ENCODE measurements at regions not wholly inside any gene's neighbourhood (a gene's known extent, or its start where the extent isn't known, plus 50 kb on each side); places are given as distances from the start of the nearest gene placed in this dataset.
A peak's percentile ranks its signal among the peaks of the same experiment; 100 is the strongest.

DNA sequence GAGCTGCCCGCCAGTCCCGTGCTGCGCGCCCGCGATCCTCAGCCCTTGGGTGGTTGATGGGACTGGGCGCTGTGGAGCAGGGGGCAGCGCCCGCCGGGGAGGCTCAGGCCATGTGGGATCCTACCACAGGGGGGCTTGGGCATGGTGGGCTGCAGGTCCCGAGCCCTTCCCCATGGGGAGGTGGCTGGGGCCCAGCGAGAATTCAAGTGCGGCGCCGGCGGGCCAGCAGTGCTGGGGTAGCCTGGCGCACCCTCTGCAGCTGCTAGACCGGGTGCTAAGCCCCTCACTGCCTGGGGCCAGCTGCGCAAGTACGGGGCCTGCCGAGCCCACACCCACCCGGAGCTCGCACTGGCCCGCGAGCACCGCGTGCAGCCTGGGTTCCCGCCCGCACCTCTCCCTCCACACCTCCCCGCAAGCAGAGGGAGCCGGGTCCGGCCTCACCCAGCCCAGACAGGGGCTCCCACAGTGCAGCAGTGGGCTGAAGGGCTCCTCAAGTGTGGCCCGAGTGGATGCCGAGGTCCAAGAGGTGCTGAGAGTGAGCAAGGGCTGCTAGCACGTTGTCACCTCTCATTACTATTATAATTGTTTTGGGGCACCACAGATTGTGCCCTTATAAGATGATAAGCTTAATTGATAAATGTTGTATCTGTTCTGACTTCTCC lies 333.2 kb downstream of the CASP12 start:
- Histone ChIP-seq H3K4me1 (ENCODE audit: low read length) (peaks cover 7% of the 10 kb centered on the region), H3K4me2 (ENCODE audit: low read length) (peak overlapping the region; percentile 24; the same call in 1 of the 2 replicates), H3K27me3 (ENCODE audit: low read depth, low read length) (no peaks in the 10 kb centered on the region), H3K36me3 (replicated peaks; ENCODE audit: low read depth, low read length) (no peaks in the 10 kb centered on the region), H3K9ac (ENCODE audit: low read length) (no peak overlapping the region), H3K9me3 (ENCODE audit: insufficient read depth, low read length) (no peaks in the 10 kb centered on the region), H4K20me1 (ENCODE audit: insufficient read depth, low read length) (no peaks in the 10 kb centered on the region), H3K4me3 (ENCODE audit: low read length) (no peak overlapping the region), H2AFZ (ENCODE audit: low read depth, low read length) (no peak overlapping the region), H3K27ac (ENCODE audit: low read length) (no peak overlapping the region), H3K79me2 (ENCODE audit: low read length) (no peaks in the 10 kb centered on the region)
- TF ChIP-seq EZH2phosphoT487 (IDR thresholded peaks at IDR 0.05; ENCODE audit: low read depth) = no peak
- TF ChIP-seq, protein P1, sequence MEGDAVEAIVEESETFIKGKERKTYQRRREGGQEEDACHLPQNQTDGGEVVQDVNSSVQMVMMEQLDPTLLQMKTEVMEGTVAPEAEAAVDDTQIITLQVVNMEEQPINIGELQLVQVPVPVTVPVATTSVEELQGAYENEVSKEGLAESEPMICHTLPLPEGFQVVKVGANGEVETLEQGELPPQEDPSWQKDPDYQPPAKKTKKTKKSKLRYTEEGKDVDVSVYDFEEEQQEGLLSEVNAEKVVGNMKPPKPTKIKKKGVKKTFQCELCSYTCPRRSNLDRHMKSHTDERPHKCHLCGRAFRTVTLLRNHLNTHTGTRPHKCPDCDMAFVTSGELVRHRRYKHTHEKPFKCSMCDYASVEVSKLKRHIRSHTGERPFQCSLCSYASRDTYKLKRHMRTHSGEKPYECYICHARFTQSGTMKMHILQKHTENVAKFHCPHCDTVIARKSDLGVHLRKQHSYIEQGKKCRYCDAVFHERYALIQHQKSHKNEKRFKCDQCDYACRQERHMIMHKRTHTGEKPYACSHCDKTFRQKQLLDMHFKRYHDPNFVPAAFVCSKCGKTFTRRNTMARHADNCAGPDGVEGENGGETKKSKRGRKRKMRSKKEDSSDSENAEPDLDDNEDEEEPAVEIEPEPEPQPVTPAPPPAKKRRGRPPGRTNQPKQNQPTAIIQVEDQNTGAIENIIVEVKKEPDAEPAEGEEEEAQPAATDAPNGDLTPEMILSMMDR (IDR thresholded peaks at IDR 0.05; ENCODE audit: low read depth, low read length) = no peak

DNA sequence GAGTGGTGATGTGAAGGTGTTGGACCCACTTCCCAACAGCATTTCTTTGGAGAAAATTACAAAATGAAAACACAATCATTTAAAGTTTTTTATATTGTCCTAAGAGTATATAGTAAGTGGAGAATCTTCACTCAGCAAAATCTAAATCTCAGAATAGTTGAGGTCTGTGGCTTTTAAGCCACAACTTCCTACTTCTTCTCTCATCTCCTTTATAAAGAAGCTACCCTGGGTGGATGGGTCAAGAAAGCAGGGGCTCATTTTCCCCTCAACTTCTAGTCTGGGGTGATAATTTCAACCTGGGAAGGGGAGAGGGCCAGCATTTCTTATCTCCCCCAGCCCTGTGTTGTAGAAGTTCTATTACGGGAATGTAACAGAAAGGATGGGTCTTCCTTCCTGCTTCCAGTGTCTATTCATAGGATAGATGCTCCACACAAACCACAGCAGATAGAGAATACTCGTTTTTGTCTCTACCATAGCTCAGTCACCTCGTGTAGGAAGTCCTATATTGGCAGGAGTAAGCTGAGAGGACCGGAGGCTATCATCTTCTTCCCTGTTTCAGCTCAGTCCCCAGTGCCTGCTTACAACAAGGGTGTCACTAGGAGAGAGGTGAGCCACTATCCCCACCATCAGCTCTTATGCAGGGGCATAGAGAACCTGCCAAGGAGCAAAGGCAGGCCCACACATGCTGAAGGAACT lies 341.5 kb downstream of the CASP12 start:
- Histone ChIP-seq H3K27ac (ENCODE audit: low read length) (no peak overlapping the region), H3K36me3 (replicated peaks; ENCODE audit: low read depth, low read length) (no peaks in the 10 kb centered on the region), H4K20me1 (ENCODE audit: insufficient read depth, low read length) (no peaks in the 10 kb centered on the region), H3K4me2 (ENCODE audit: low read length) (no peak overlapping the region), H3K9ac (ENCODE audit: low read length) (no peak overlapping the region), H3K4me1 (ENCODE audit: low read length) (no peaks in the 10 kb centered on the region), H3K4me3 (ENCODE audit: low read length) (no peak overlapping the region), H2AFZ (ENCODE audit: low read depth, low read length) (no peak overlapping the region), H3K79me2 (ENCODE audit: low read length) (no peaks in the 10 kb centered on the region), H3K27me3 (ENCODE audit: low read depth, low read length) (no peaks in the 10 kb centered on the region), H3K9me3 (ENCODE audit: insufficient read depth, low read length) (no peaks in the 10 kb centered on the region)
- TF ChIP-seq, protein P1 (IDR thresholded peaks at IDR 0.05; ENCODE audit: low read depth, low read length) = no peak
- no peak for TF ChIP-seq EZH2phosphoT487 (IDR thresholded peaks at IDR 0.05; ENCODE audit: low read depth)

DNA sequence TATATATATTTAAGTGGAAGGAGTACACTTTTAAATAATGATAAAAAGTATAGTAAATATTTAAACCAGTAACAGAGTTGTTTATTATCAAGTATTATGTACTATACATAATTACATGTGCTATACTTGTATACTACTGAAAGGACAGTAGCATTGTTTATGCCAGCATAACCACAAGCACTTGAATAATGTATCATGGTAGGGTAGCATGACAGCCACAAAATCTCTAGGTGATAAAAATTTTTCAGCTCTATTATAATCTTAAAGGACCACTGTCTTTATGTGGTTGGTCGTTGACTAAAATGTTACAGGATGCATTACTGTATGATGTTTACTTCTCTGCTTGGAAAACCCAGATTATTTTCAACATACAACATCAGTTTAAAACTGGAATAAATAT lies 349.2 kb downstream of the CASP12 start:
- Histone ChIP-seq H2AFZ (ENCODE audit: low read depth, low read length) (no peak overlapping the region), H3K79me2 (ENCODE audit: low read length) (no peaks in the 10 kb centered on the region), H3K4me1 (ENCODE audit: low read length) (no peaks in the 10 kb centered on the region), H3K36me3 (replicated peaks; ENCODE audit: low read depth, low read length) (no peaks in the 10 kb centered on the region), H3K9ac (ENCODE audit: low read length) (no peak overlapping the region), H3K9me3 (ENCODE audit: insufficient read depth, low read length) (no peaks in the 10 kb centered on the region), H3K27me3 (ENCODE audit: low read depth, low read length) (no peaks in the 10 kb centered on the region), H4K20me1 (ENCODE audit: insufficient read depth, low read length) (no peaks in the 10 kb centered on the region), H3K4me2 (ENCODE audit: low read length) (no peak overlapping the region), H3K27ac (ENCODE audit: low read length) (no peak overlapping the region), H3K4me3 (ENCODE audit: low read length) (no peak overlapping the region)
- TF ChIP-seq EZH2phosphoT487 (IDR thresholded peaks at IDR 0.05; ENCODE audit: low read depth) = no peak
- TF ChIP-seq, protein P1 (IDR thresholded peaks at IDR 0.05; ENCODE audit: low read depth, low read length) = no peak

DNA sequence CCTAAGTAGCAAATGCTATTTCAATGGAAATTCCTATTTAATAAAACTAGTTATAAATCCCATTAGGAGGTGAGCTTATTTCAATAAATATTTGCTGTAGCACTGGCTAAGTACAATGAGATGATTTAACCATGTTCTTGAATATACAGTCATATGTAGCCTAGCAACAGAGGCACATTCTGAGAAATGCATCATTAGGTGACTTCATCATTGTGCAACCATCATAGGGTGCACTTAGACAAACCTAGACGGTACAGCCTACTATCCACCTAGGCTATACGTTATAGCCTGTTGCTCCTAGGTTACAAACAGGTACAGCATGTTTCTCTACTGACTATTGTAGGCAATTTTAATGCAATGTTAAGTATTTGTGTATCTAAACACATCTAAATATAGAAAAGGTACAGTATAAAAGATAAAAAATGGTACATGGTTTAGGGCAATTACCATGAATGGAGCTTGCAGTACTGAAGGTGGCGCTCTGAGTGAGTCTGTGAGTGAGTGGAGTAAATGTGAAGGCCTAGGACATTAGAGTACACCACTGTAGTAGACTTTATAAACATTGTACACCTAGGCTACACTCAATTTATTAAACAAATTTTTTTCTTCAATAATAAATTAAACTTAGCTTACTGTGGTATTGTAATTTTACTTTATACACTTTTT lies 350.1 kb downstream of the CASP12 start:
- no peaks in the 10 kb centered on the region for H3K4me1 ChIP-seq (ENCODE audit: low read length)
- no peaks in the 10 kb centered on the region for H3K27me3 ChIP-seq (ENCODE audit: low read depth, low read length)
- no peak overlapping the region for H3K9ac ChIP-seq (ENCODE audit: low read length)
- H3K9me3 ChIP-seq (ENCODE audit: insufficient read depth, low read length) = no peaks in the 10 kb centered on the region
- H2AFZ ChIP-seq (ENCODE audit: low read depth, low read length) = no peak overlapping the region
- H3K4me3 ChIP-seq (ENCODE audit: low read length) = no peak overlapping the region
- H3K36me3 ChIP-seq (replicated peaks; ENCODE audit: low read depth, low read length) = no peaks in the 10 kb centered on the region
- no peak overlapping the region for H3K4me2 ChIP-seq (ENCODE audit: low read length)
- no peaks in the 10 kb centered on the region for H4K20me1 ChIP-seq (ENCODE audit: insufficient read depth, low read length)
- H3K27ac ChIP-seq (ENCODE audit: low read length) = no peak overlapping the region
- no peaks in the 10 kb centered on the region for H3K79me2 ChIP-seq (ENCODE audit: low read length)
- TF ChIP-seq, protein P1 (IDR thresholded peaks at IDR 0.05; ENCODE audit: low read depth, low read length) = peak; percentile 20; the same call in 1 of the 2 replicates
- no peak for TF ChIP-seq EZH2phosphoT487 (IDR thresholded peaks at IDR 0.05; ENCODE audit: low read depth)

All from OCI-LY3 (cell line).